Neural progenitor cell (in vitro differentiated cells): ENCODE measurements at regions not wholly inside any gene's neighbourhood (a gene's known extent, or its start where the extent isn't known, plus 50 kb on each side); places are given as distances from the start of the nearest gene placed in this dataset.

Experiments used
- DNase-seq: peaks from one replicate; pipeline ENCODE4 v3.0.0-alpha.2; 2016; ENCODE audit warnings: low spot score
- H2AFZ ChIP-seq: fragments of 200-600 bp; sonication (generic); replicated peaks from 2 replicates; pipeline ENCODE4 v1.6.1; 2016; ENCODE audit warnings: antibody characterized with exemption
- H3F3A ChIP-seq: fragments of 200-600 bp; sonication (generic); 2 replicates; pipeline ENCODE4 v1.6.1; 2016; ENCODE audit warnings: antibody characterized with exemption, low read depth
- H3K27ac ChIP-seq: fragments of 200-600 bp; sonication (generic); 2 replicates; pipeline ENCODE4 v1.5.1; 2016; ENCODE audit warnings: mild to moderate bottlenecking
- H3K27me3 ChIP-seq: fragments of 200-600 bp; sonication (generic); 2 replicates; pipeline ENCODE4 v1.6.1; 2016; ENCODE audit warnings: mild to moderate bottlenecking, moderate library complexity
- H3K36me3 ChIP-seq: fragments of 200-600 bp; sonication (generic); 2 replicates; pipeline ENCODE4 v1.5.1; 2016
- H3K4me1 ChIP-seq: fragments of 200-600 bp; sonication (generic); 2 replicates; pipeline ENCODE4 v1.6.1; 2016; ENCODE audit warnings: mixed run types
- H3K4me2 ChIP-seq: fragments of 200-600 bp; sonication (generic); 2 replicates; pipeline ENCODE4 v1.6.1; 2016
- H3K4me3 ChIP-seq: fragments of 200-600 bp; sonication (generic); 2 replicates; pipeline ENCODE4 v1.5.1; 2016
- H3K79me2 ChIP-seq: fragments of 200-600 bp; sonication (generic); 2 replicates; pipeline ENCODE4 v1.6.1; 2016; ENCODE audit warnings: low read depth
- H3K9ac ChIP-seq: fragments of 200-600 bp; sonication (generic); 2 replicates; pipeline ENCODE4 v1.6.1; 2016
- H3K9me3 ChIP-seq: fragments of 200-600 bp; sonication (generic); 2 replicates; pipeline ENCODE4 v1.5.1; 2016; ENCODE audit warnings: low read depth
- H4K20me1 ChIP-seq: fragments of 200-600 bp; sonication (generic); 2 replicates; pipeline ENCODE4 v1.6.1; 2016; ENCODE audit warnings: low read depth
- H3K27ac Mint-ChIP-seq: 3 replicates; pipeline ENCODE4 v1.8.0; 2021; ENCODE audit warnings: mixed read lengths
- H3K27me3 Mint-ChIP-seq: 2 replicates; pipeline ENCODE4 v1.8.0; 2022; ENCODE audit warnings: low read depth, mild to moderate bottlenecking, inconsistent platforms, moderate library complexity, mixed read lengths; ENCODE audit not compliant: insufficient read depth
- H3K36me3 Mint-ChIP-seq: 3 replicates; pipeline ENCODE4 v1.8.0; 2021; ENCODE audit warnings: mixed read lengths
- H3K4me1 Mint-ChIP-seq: 3 replicates; pipeline ENCODE4 v1.8.0; 2021; ENCODE audit warnings: mixed read lengths
- H3K4me3 Mint-ChIP-seq: 3 replicates; pipeline ENCODE4 v1.8.0; 2021; ENCODE audit warnings: mild to moderate bottlenecking, moderate library complexity, mixed read lengths
- H3K9me3 Mint-ChIP-seq: 3 replicates; pipeline ENCODE4 v1.8.0; 2020; ENCODE audit warnings: mixed read lengths
- EZH2 ChIP-seq: fragments of 200-600 bp; sonication (generic); IDR thresholded peaks from 2 replicates; pipeline ENCODE4 v1.6.1; 2017; ENCODE audit warnings: antibody characterized with exemption, mild to moderate bottlenecking, moderate library complexity
- EZH2phosphoT487 ChIP-seq: fragments of 200-600 bp; sonication (generic); IDR thresholded peaks from 2 replicates; pipeline ENCODE4 v1.6.1; 2017; ENCODE audit warnings: antibody characterized with exemption
- TF ChIP-seq, protein P1 (sequence below): fragments of 200-600 bp; sonication (generic); IDR thresholded peaks from 2 replicates; pipeline ENCODE4 v1.5.1; 2017; ENCODE audit warnings: antibody characterized with exemption, mild to moderate bottlenecking

DNA sequence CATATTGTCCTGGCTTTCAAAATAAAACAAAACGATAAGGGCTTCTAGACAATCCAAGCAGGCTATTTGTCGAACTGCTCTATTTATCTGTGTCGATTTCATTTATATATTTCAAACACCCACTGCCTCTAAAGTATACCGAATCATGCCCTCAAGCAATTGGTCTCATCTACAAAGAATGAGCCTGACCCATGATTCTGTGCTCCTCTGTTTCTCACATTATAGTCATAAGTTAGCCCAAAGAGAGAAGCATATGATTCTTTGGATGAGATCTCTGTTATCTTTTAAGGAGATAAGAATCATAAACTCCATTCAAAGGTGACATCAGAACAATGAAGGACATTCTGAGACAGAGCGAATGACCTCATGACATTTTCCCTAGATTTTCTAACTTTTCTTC lies 191.1 kb downstream of the MAP2K6 start:
- H4K20me1 ChIP-seq, result no peaks in the 10 kb centered on the region
- Mint-ChIP-seq H3K27me3 (peaks cover 3% of the 10 kb centered on the region), H3K4me1 (peaks cover 9% of the 10 kb centered on the region), H3K9me3 (no peaks in the 10 kb centered on the region), H3K4me3 (no peak overlapping the region), H3K27ac (no peak overlapping the region), H3K36me3 (no peaks in the 10 kb centered on the region)
- H2AFZ ChIP-seq, result peak overlapping the region; percentile 2
- no peak overlapping the region for H3K27ac ChIP-seq
- H3K9ac ChIP-seq, result no peak overlapping the region
- H3K79me2 ChIP-seq, result no peaks in the 10 kb centered on the region
- no peak for DNase-seq
- no peak overlapping the region for H3K4me2 ChIP-seq
- H3F3A ChIP-seq, result no peaks in the 10 kb centered on the region
- no peaks in the 10 kb centered on the region for H3K27me3 ChIP-seq
- TF ChIP-seq, protein P1, sequence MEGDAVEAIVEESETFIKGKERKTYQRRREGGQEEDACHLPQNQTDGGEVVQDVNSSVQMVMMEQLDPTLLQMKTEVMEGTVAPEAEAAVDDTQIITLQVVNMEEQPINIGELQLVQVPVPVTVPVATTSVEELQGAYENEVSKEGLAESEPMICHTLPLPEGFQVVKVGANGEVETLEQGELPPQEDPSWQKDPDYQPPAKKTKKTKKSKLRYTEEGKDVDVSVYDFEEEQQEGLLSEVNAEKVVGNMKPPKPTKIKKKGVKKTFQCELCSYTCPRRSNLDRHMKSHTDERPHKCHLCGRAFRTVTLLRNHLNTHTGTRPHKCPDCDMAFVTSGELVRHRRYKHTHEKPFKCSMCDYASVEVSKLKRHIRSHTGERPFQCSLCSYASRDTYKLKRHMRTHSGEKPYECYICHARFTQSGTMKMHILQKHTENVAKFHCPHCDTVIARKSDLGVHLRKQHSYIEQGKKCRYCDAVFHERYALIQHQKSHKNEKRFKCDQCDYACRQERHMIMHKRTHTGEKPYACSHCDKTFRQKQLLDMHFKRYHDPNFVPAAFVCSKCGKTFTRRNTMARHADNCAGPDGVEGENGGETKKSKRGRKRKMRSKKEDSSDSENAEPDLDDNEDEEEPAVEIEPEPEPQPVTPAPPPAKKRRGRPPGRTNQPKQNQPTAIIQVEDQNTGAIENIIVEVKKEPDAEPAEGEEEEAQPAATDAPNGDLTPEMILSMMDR, result no peak
- TF ChIP-seq EZH2phosphoT487, result no peak
- no peak for TF ChIP-seq EZH2
- no peaks in the 10 kb centered on the region for H3K9me3 ChIP-seq
- H3K4me3 ChIP-seq, result no peak overlapping the region
- H3K4me1 ChIP-seq, result peaks cover 7% of the 10 kb centered on the region
- no peaks in the 10 kb centered on the region for H3K36me3 ChIP-seq

- Histone ChIP-seq H2AFZ (peak overlapping the region; percentile 72), H3K36me3 (no peaks in the 10 kb centered on the region), H3K79me2 (no peaks in the 10 kb centered on the region), H3K4me2 (no peak overlapping the region), H4K20me1 (no peaks in the 10 kb centered on the region), H3F3A (no peaks in the 10 kb centered on the region), H3K4me1 (peaks cover 7% of the 10 kb centered on the region), H3K4me3 (no peak overlapping the region), H3K9ac (no peak overlapping the region), H3K27me3 (no peaks in the 10 kb centered on the region), H3K27ac (no peak overlapping the region), H3K9me3 (no peaks in the 10 kb centered on the region)
- peaks cover 2% of the 10 kb centered on the region for H3K9me3 Mint-ChIP-seq
- DNase-seq, result no peak
- H3K36me3 Mint-ChIP-seq, result no peaks in the 10 kb centered on the region
- peaks cover 3% of the 10 kb centered on the region for H3K27me3 Mint-ChIP-seq
- peaks cover 9% of the 10 kb centered on the region for H3K4me1 Mint-ChIP-seq
- TF ChIP-seq, protein P1, result no peak
- TF ChIP-seq EZH2phosphoT487 (no peak), EZH2 (no peak)
- H3K4me3 Mint-ChIP-seq, result no peak overlapping the region
- H3K27ac Mint-ChIP-seq, result no peak overlapping the region
These were observed 191.8 kb downstream of the MAP2K6 start for GRCh38 chr17:69606142-69606800.

DNA sequence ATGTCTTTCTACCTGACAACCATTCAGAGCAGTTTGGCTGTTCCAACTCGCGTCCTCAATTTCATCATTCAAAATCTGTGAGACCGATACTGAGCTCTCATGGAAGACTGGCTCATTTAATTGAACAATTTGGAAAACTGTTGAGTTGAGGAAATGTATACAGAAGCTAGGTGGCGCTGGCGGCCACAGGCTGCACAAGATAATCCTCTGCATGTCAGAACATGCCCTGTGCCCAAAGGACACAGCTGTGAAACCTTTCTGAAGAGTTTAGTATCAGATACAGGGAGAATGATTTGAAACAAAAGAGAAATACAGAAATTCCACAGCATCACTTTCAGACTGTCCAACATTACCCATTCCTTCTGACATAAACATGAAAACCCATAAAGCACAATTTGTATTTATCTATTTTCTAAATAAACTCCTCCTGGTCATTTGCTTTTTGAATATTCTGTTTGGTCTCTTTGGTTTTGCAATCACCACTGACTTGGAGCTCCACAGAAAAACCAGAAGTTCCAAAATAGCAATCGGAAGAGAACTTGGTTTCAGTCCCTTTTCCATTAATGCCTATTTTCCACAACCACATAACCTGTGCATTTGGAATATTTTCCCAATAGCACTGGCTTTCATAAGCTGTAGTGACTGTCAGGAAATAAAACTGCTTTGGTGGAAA lies 192.8 kb downstream of the MAP2K6 start:
- TF ChIP-seq EZH2phosphoT487 (no peak), EZH2 (no peak)
- TF ChIP-seq, protein P1, result peak; percentile 90
- peak; percentile 84 for DNase-seq
- Mint-ChIP-seq H3K27me3 (peaks cover 3% of the 10 kb centered on the region), H3K36me3 (no peaks in the 10 kb centered on the region), H3K4me1 (peaks cover 9% of the 10 kb centered on the region), H3K27ac (no peak overlapping the region), H3K9me3 (peaks cover 5% of the 10 kb centered on the region), H3K4me3 (no peak overlapping the region)
- Histone ChIP-seq H3K4me1 (peaks cover 7% of the 10 kb centered on the region), H3K9ac (no peak overlapping the region), H3K4me3 (no peak overlapping the region), H3K9me3 (no peaks in the 10 kb centered on the region), H4K20me1 (no peaks in the 10 kb centered on the region), H3K36me3 (no peaks in the 10 kb centered on the region), H3F3A (no peaks in the 10 kb centered on the region), H2AFZ (peak overlapping the region; percentile 72), H3K27me3 (no peaks in the 10 kb centered on the region), H3K4me2 (peak overlapping the region; percentile 4), H3K79me2 (no peaks in the 10 kb centered on the region), H3K27ac (peak overlapping the region; percentile 24)
